PC-9 (cell line): ENCODE measurements at regions not wholly inside any gene's neighbourhood (a gene's known extent, or its start where the extent isn't known, plus 50 kb on each side); places are given as distances from the start of the nearest gene placed in this dataset.

Experiments used
- BruUV-seq: library from RNA; stranded (reverse); fragments of 400-500 nt; replicated peaks from 2 replicates; lab custom pipeline; 2021; lab: Mats Ljungman, UMichigan
- CTCF ChIA-PET: fragments of 300-600 bp; sonication (Branson Sonifier 250); formaldehyde crosslinking; loops from one replicate; lab custom pipeline; 2022; ENCODE audit warnings: antibody characterized with exemption; lab: Charles Lee
- POLR2A ChIA-PET: fragments of 300-600 bp; sonication (Branson Sonifier 250); formaldehyde crosslinking; loops from one replicate; lab custom pipeline; 2022; ENCODE audit warnings: antibody characterized with exemption; ENCODE audit not compliant: unreplicated experiment; lab: Charles Lee
- DNase-seq, 2 experiments: peaks; one replicate each; pipeline versions ENCODE4 v3.0.0 to v3.0.0-alpha.2; 2015 to 2022; ENCODE audit warnings: mixed read lengths in 1 of 2
- H2AFZ ChIP-seq: fragments of 200-600 bp; sonication (generic); 2 replicates; pipeline ENCODE4 v1.8.1; 2017; ENCODE audit warnings: antibody characterized with exemption
- H3F3A ChIP-seq: fragments of 200-600 bp; sonication (generic); 2 replicates; pipeline ENCODE4 v1.8.1; 2017; ENCODE audit warnings: antibody characterized with exemption, mild to moderate bottlenecking, low read depth; ENCODE audit not compliant: insufficient read depth
- H3K27ac ChIP-seq: fragments of 200-600 bp; sonication (generic); 2 replicates; pipeline ENCODE4 v1.6.1; 2016; ENCODE audit warnings: mixed run types
- H3K27me3 ChIP-seq: fragments of 200-600 bp; sonication (generic); 2 replicates; pipeline ENCODE4 v1.6.1; 2016; ENCODE audit warnings: low read depth, mixed run types; ENCODE audit not compliant: insufficient read depth
- H3K36me3 ChIP-seq: fragments of 200-600 bp; sonication (generic); 2 replicates; pipeline ENCODE4 v1.6.1; 2016; ENCODE audit warnings: low read depth, mixed run types
- H3K4me1 ChIP-seq: fragments of 200-600 bp; sonication (generic); replicated peaks from 2 replicates; pipeline ENCODE4 v1.6.1; 2016; ENCODE audit warnings: mixed run types; ENCODE audit not compliant: insufficient read depth
- H3K4me2 ChIP-seq: fragments of 200-600 bp; sonication (generic); 2 replicates; pipeline ENCODE4 v1.6.1; 2017; ENCODE audit warnings: mixed run types
- H3K4me3 ChIP-seq: fragments of 200-600 bp; sonication (generic); 2 replicates; pipeline ENCODE4 v1.6.1; 2016; ENCODE audit warnings: mixed run types
- H3K79me2 ChIP-seq: fragments of 200-600 bp; sonication (generic); 2 replicates; pipeline ENCODE4 v1.6.1; 2017; ENCODE audit warnings: low read depth, mixed run types
- H3K9me2 ChIP-seq: fragments of 200-600 bp; sonication (generic); 2 replicates; pipeline ENCODE4 v1.8.1; 2017; ENCODE audit warnings: mild to moderate bottlenecking; ENCODE audit not compliant: insufficient read depth
- H3K9me3 ChIP-seq: fragments of 200-600 bp; sonication (generic); 2 replicates; pipeline ENCODE4 v1.8.1; 2016; ENCODE audit warnings: low read depth; ENCODE audit not compliant: insufficient read depth
- H4K20me1 ChIP-seq: fragments of 200-600 bp; sonication (generic); 2 replicates; pipeline ENCODE4 v1.8.1; 2017; ENCODE audit not compliant: insufficient read depth
- EZH2 ChIP-seq: fragments of 200-600 bp; sonication (generic); IDR thresholded peaks from 2 replicates; pipeline ENCODE4 v1.8.0; 2017; ENCODE audit warnings: antibody characterized with exemption, low read depth
- intact Hi-C: fragments of 100-400 bp; cut with micrococcal nuclease; formaldehyde crosslinking; loops from one replicate; pipeline ENCODE4 v1.10.0; 2022; ENCODE audit not compliant: unreplicated experiment
- TF ChIP-seq, protein P1 (sequence below): fragments of 200-600 bp; sonication (generic); conservative IDR thresholded peaks from 2 replicates; pipeline ENCODE4 v1.6.1; 2017; ENCODE audit warnings: mixed run types, antibody characterized with exemption, mild to moderate bottlenecking, moderate library complexity

DNA sequence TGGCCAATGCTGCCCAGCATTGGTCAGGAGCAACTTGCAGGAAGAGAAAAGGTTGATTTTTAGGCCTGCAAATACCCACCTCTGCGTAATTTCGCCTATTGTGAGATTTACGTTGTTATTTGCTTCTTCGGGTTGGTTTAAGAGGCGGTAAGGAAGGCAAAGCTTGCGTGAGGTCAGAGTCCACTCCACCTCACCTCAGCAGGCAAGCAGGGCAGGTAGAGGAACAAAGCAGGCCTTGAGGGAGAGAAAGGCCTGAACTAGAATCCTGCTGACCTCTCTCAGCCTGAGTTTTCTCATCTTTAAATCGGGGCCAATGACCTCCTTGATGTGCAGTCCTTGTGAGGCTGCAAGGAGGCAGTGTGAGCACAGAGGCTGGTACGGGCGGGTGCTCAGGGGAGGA, 239.1 kb downstream of the CDC5L start:
- Histone ChIP-seq H3K4me1 (no peaks in the 10 kb centered on the region), H3K4me2 (no peak overlapping the region), H3K79me2 (no peaks in the 10 kb centered on the region), H3K27ac (no peak overlapping the region), H3K9me2 (no peaks in the 10 kb centered on the region), H3K36me3 (no peaks in the 10 kb centered on the region), H2AFZ (no peak overlapping the region), H3K27me3 (no peaks in the 10 kb centered on the region), H3K4me3 (no peak overlapping the region), H4K20me1 (no peaks in the 10 kb centered on the region), H3K9me3 (no peaks in the 10 kb centered on the region), H3F3A (no peaks in the 10 kb centered on the region)
- intact Hi-C loops: no loop called here
- BruUV-seq: no TSS peak
- DNase-seq: no peak
- ChIA-PET CTCF (no interaction called here), POLR2A (no interaction called here)
- TF ChIP-seq, protein P1, sequence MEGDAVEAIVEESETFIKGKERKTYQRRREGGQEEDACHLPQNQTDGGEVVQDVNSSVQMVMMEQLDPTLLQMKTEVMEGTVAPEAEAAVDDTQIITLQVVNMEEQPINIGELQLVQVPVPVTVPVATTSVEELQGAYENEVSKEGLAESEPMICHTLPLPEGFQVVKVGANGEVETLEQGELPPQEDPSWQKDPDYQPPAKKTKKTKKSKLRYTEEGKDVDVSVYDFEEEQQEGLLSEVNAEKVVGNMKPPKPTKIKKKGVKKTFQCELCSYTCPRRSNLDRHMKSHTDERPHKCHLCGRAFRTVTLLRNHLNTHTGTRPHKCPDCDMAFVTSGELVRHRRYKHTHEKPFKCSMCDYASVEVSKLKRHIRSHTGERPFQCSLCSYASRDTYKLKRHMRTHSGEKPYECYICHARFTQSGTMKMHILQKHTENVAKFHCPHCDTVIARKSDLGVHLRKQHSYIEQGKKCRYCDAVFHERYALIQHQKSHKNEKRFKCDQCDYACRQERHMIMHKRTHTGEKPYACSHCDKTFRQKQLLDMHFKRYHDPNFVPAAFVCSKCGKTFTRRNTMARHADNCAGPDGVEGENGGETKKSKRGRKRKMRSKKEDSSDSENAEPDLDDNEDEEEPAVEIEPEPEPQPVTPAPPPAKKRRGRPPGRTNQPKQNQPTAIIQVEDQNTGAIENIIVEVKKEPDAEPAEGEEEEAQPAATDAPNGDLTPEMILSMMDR: no peak
- TF ChIP-seq EZH2: no peak

DNA sequence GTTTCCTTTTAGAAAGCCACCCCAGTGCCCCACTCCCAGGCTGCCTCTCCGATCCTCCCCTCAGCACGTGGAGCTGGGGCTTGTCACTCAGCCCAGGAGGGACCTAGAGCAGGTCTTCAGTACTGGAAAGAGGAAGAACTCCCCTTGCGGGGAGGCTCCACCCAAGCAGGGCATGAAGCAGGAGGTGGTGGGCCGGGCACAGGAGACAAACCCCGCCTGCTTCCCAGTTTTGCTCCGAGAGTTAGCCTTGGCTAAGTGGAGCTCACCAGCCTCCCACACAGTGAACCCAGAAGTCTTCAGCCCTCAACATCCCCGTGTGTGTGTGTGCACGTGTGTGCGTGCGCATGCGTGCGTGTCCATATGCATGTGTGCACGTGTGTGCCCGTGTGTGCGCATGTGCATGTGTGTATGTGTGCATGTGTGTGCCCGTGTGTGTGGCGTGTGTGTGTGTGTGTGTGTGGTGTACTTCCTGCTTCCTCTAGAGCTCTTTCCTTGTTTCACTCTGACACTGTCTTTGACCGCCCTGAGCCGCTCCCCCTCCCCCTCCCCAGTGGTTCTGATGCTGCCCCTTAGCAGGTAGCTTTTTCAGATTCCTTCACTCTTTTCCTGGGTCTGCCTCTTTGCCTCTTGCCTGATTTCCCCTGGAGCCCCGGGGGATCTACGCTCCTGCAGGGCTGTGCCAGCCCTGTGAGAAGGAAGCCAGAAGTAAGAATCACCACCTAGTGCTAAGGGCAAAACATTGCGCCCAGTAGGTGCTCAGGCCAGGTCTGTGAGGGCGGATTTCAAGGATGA, 239.8 kb downstream of the CDC5L start:
- Histone ChIP-seq H2AFZ (no peak overlapping the region), H3K36me3 (no peaks in the 10 kb centered on the region), H3K9me3 (no peaks in the 10 kb centered on the region), H3K4me2 (no peak overlapping the region), H3K4me3 (no peak overlapping the region), H4K20me1 (no peaks in the 10 kb centered on the region), H3K9me2 (no peaks in the 10 kb centered on the region), H3K27ac (no peak overlapping the region), H3F3A (no peaks in the 10 kb centered on the region), H3K4me1 (no peaks in the 10 kb centered on the region), H3K79me2 (no peaks in the 10 kb centered on the region), H3K27me3 (no peaks in the 10 kb centered on the region)
- POLR2A ChIA-PET: interaction anchor here (0.7 kb wide), 1 partner anchor 26 kb away, joined by 11 read pairs; no protein-coding TSS in a partner anchor
- BruUV-seq: no TSS peak
- no peak for DNase-seq
- intact Hi-C loops: no loop called here
- CTCF ChIA-PET: no interaction called here
- TF ChIP-seq EZH2: no peak
- TF ChIP-seq, protein P1: no peak

DNA sequence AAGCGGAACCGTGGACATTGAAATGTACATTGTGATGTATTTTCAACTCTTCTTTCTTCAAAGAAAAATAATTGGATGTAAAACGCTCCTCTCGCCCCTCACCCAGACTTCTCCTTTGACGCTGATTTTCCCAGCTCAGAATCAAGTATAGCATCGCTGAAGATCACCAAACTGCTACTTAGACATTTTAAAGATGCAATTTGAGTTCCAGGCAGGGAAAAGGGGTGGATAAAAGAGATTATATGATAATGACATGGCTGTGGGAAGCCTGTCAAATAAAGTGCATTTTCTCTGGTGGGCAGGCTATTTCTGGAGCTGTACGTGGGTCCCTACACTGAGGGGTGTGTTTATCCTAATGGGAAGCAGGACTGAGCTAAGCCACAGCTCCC, 240.4 kb downstream of the CDC5L start:
- Histone ChIP-seq H3K27ac (no peak overlapping the region), H4K20me1 (no peaks in the 10 kb centered on the region), H3K4me1 (no peaks in the 10 kb centered on the region), H3K4me2 (no peak overlapping the region), H3K36me3 (no peaks in the 10 kb centered on the region), H3K4me3 (no peak overlapping the region), H3K9me2 (no peaks in the 10 kb centered on the region), H3F3A (no peaks in the 10 kb centered on the region), H3K9me3 (no peaks in the 10 kb centered on the region), H3K79me2 (no peaks in the 10 kb centered on the region), H3K27me3 (no peaks in the 10 kb centered on the region), H2AFZ (no peak overlapping the region)
- no peak for TF ChIP-seq EZH2
- TF ChIP-seq, protein P1: no peak
- ChIA-PET CTCF (no interaction called here), POLR2A (interaction anchor here (0.7 kb wide), 1 partner anchor 25 kb away, joined by 11 read pairs; no protein-coding TSS in a partner anchor)
- intact Hi-C loops: no loop called here
- no peak for DNase-seq
- BruUV-seq: no TSS peak
